SK-N-SH treated with all-trans-retinoic acid at 6 μM for 48 hours (cell line): ENCODE measurements at regions not wholly inside any gene's neighbourhood (a gene's known extent, or its start where the extent isn't known, plus 50 kb on each side); places are given as distances from the start of the nearest gene placed in this dataset.

ENCODE experiments used
- CSRNP3 ChIP-seq: fragments of 250-450 bp; sonication (Bioruptor Pico); IDR thresholded peaks from 2 replicates; pipeline ENCODE4 v1.5.1; 2021; ENCODE audit warnings: mild to moderate bottlenecking, moderate library complexity
- GLIS3 ChIP-seq: fragments of 250-450 bp; sonication (Bioruptor Pico); IDR thresholded peaks from 2 replicates; pipeline ENCODE4 v1.5.0; 2020; ENCODE audit warnings: mild to moderate bottlenecking, moderate library complexity
- PPARA ChIP-seq: fragments of 250-450 bp; sonication (Bioruptor Pico); IDR thresholded peaks from 2 replicates; pipeline ENCODE4 v1.5.0; 2020; ENCODE audit warnings: mild to moderate bottlenecking, borderline replicate concordance
- RARB ChIP-seq: fragments of 250-450 bp; sonication (Bioruptor Pico); IDR thresholded peaks from 2 replicates; pipeline ENCODE4 v1.8.0; 2021; ENCODE audit warnings: mild to moderate bottlenecking, moderate library complexity
- ZNF565 ChIP-seq: fragments of 450-650 bp; formaldehyde crosslinking; conservative IDR thresholded peaks from 2 replicates; pipeline ENCODE4 v1.5.0; 2020; ENCODE audit warnings: low read depth, mild to moderate bottlenecking, moderate library complexity
- ZNF8 ChIP-seq: fragments of 450-650 bp; formaldehyde crosslinking; IDR thresholded peaks from 2 replicates; pipeline ENCODE4 v1.5.0; 2020; ENCODE audit warnings: mild to moderate bottlenecking, moderate library complexity
- TF ChIP-seq, protein P1 (sequence below): fragments of 250-450 bp; sonication (Bioruptor Pico); IDR thresholded peaks from 2 replicates; pipeline ENCODE4 v1.5.0; 2020; ENCODE audit warnings: mild to moderate bottlenecking, moderate library complexity

DNA sequence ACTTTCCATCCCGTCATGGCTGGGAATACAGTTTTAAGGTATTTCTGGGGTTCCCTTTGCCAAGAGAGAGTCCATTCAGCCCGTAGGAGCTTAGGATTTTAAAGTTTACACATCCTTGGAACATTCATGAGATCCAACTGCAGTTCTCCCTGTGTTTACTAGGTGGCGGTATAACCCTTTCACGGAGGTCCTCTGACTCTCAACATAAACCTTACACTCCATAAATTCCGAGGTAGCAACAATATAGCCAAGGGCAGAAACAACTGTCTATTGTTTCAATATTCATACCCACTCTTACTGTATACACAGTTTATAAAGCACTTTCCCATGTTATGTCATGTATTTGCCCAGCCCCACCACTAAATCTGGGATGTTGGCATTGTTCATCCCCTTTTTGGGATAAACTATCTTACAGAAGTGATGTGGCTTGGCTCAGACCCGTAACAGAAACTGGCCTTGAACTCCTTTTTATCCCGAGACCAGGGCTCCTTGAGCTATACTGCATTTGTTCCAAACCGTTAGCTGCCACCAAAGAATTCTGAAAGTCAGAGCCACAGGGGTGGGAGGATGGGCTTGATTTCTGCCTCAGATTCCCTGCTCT lies 69.2 kb upstream of the COL6A5 start:
- TF ChIP-seq GLIS3 (no peak), ZNF8 (CRISPR knock-in tag) (no peak), PPARA (CRISPR knock-in tag) (no peak), RARB (no peak), CSRNP3 (CRISPR knock-in tag) (no peak), ZNF565 (CRISPR knock-in tag) (no peak)
- TF ChIP-seq, protein P1, sequence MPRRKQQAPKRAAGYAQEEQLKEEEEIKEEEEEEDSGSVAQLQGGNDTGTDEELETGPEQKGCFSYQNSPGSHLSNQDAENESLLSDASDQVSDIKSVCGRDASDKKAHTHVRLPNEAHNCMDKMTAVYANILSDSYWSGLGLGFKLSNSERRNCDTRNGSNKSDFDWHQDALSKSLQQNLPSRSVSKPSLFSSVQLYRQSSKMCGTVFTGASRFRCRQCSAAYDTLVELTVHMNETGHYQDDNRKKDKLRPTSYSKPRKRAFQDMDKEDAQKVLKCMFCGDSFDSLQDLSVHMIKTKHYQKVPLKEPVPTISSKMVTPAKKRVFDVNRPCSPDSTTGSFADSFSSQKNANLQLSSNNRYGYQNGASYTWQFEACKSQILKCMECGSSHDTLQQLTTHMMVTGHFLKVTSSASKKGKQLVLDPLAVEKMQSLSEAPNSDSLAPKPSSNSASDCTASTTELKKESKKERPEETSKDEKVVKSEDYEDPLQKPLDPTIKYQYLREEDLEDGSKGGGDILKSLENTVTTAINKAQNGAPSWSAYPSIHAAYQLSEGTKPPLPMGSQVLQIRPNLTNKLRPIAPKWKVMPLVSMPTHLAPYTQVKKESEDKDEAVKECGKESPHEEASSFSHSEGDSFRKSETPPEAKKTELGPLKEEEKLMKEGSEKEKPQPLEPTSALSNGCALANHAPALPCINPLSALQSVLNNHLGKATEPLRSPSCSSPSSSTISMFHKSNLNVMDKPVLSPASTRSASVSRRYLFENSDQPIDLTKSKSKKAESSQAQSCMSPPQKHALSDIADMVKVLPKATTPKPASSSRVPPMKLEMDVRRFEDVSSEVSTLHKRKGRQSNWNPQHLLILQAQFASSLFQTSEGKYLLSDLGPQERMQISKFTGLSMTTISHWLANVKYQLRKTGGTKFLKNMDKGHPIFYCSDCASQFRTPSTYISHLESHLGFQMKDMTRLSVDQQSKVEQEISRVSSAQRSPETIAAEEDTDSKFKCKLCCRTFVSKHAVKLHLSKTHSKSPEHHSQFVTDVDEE (CRISPR knock-in tag), result no peak
